Suprapubic skin (tissue), 4 donors: ENCODE measurements at regions not wholly inside any gene's neighbourhood (a gene's known extent, or its start where the extent isn't known, plus 50 kb on each side); places are given as distances from the start of the nearest gene placed in this dataset.

ENCODE experiments used
- CTCF ChIP-seq, 2 donors: fragments of 200-600 bp in 1 of 2; fragments of 450-650 bp in 1 of 2; sonication (generic) in 1 of 2; IDR thresholded peaks; one replicate each; pipeline ENCODE4 v1.5.1; 2016 to 2019; ENCODE audit warnings: antibody characterized with exemption in 2 of 2, mild to moderate bottlenecking in 1 of 2, moderate library complexity in 1 of 2
- POLR2A ChIP-seq, 2 donors: fragments of 450-650 bp; IDR thresholded peaks; one replicate each; pipeline ENCODE4 v1.6.1; 2017; ENCODE audit warnings: antibody characterized with exemption in 2 of 2, mild to moderate bottlenecking in 2 of 2, moderate library complexity in 2 of 2
- POLR2AphosphoS5 ChIP-seq, 3 donors: sonication (generic); formaldehyde crosslinking; IDR thresholded peaks; one replicate each; pipeline ENCODE4 v1.6.1; 2017; ENCODE audit warnings: antibody characterized with exemption in 3 of 3

GRCh38 chr17:13973960-13974651, 95.2 kb upstream of the COX10 start:
- no peak for TF ChIP-seq POLR2AphosphoS5 (IDR thresholded peaks at IDR 0.05)
- TF ChIP-seq CTCF (IDR thresholded peaks at IDR 0.05), result no peak
- TF ChIP-seq POLR2A (IDR thresholded peaks at IDR 0.05), result no peak
